Spinal cord (tissue), 9 donors: ENCODE measurements at regions not wholly inside any gene's neighbourhood (a gene's known extent, or its start where the extent isn't known, plus 50 kb on each side); places are given as distances from the start of the nearest gene placed in this dataset.
A peak's percentile ranks its signal among the peaks of the same experiment; 100 is the strongest.
"Not testable (repeated sequence)": the region's sequence is repeated elsewhere in the genome, so short reads cannot be mapped to it uniquely, and the experiment has no call there.

Source experiments
- DNase-seq, 6 donors: peaks; one replicate each; pipeline versions ENCODE4 v3.0.0 to v3.0.0-alpha.2; 2013 to 2015; ENCODE audit warnings: low spot score in 6 of 6, low read depth in 4 of 6
- H3K27ac ChIP-seq: one replicate; pipeline ENCODE4 v1.5.1; 2013; ENCODE audit warnings: low read depth, low read length, control low read depth
- H3K27me3 ChIP-seq: one replicate; pipeline ENCODE4 v1.6.1; 2013; ENCODE audit warnings: low read length; ENCODE audit not compliant: control insufficient read depth, insufficient read depth
- H3K36me3 ChIP-seq: one replicate; pipeline ENCODE4 v1.6.1; 2013; ENCODE audit warnings: low read length; ENCODE audit not compliant: control insufficient read depth, insufficient read depth
- H3K4me1 ChIP-seq: one replicate; pipeline ENCODE4 v1.6.1; 2013; ENCODE audit warnings: low read length; ENCODE audit not compliant: control insufficient read depth, insufficient read depth
- H3K4me3 ChIP-seq: one replicate; pipeline ENCODE4 v1.5.1; 2013; ENCODE audit warnings: low read depth, low read length, control low read depth
- H3K9me3 ChIP-seq: one replicate; pipeline ENCODE4 v1.6.1; 2013; ENCODE audit warnings: low read length; ENCODE audit not compliant: control insufficient read depth, insufficient read depth
- WGBS: methylation state at CpG from one replicate; pipeline ENCODE4 v1.1.5; 2013; ENCODE audit warnings: missing lambda C conversion rate; ENCODE audit not compliant: insufficient coverage; 5-methylcytosine and 5-hydroxymethylcytosine counted together
- donor health status: healthy.

- Histone ChIP-seq H3K4me3 (no peak overlapping the region), H3K27ac (no peak overlapping the region), H3K4me1 (no peaks in the 10 kb centered on the region), H3K36me3 (no peaks in the 10 kb centered on the region), H3K27me3 (no peaks in the 10 kb centered on the region), H3K9me3 (no peaks in the 10 kb centered on the region)
- DNase-seq: no peak
- 93% methylated on average over 4 of the region's 4 CpGs for WGBS
These were observed 154.5 kb upstream of the APC start for GRCh38 chr5:112583166-112583565.

- Histone ChIP-seq H3K27ac (no peak overlapping the region), H3K4me3 (no peak overlapping the region), H3K4me1 (no peaks in the 10 kb centered on the region), H3K9me3 (no peaks in the 10 kb centered on the region), H3K36me3 (no peaks in the 10 kb centered on the region), H3K27me3 (no peaks in the 10 kb centered on the region)
- WGBS: 93% methylated on average over 1 of the region's 2 CpGs
- no peak for DNase-seq
These were observed 152.9 kb upstream of the APC start for GRCh38 chr5:112584781-112585180.

- WGBS: 95% methylated on average over 5 of the region's 8 CpGs
- H3K9me3 ChIP-seq: no peaks in the 10 kb centered on the region
- H3K27ac ChIP-seq: no peak overlapping the region
- H3K36me3 ChIP-seq: no peaks in the 10 kb centered on the region
- no peaks in the 10 kb centered on the region for H3K27me3 ChIP-seq
- no peak overlapping the region for H3K4me3 ChIP-seq
- no peak for DNase-seq
- no peaks in the 10 kb centered on the region for H3K4me1 ChIP-seq
These were observed 151.1 kb upstream of the APC start for GRCh38 chr5:112586596-112587062.

- not testable (repeated sequence) for H3K27me3 ChIP-seq
- WGBS: no CpG with 5 or more reads among the region's 1 CpG
These were observed 146.8 kb upstream of the APC start for GRCh38 chr5:112590858-112591257.

GRCh38 chr5:112594095-112594850, 143.4 kb upstream of the APC start:
- peak overlapping the region; percentile 59 for H3K27ac ChIP-seq

More at GRCh38 chr5:112590858-112591257, 146.8 kb upstream of the APC start:
- not testable (repeated sequence) for H3K36me3 ChIP-seq, H3K9me3 ChIP-seq, DNase-seq, H3K4me1 ChIP-seq, H3K4me3 ChIP-seq, H3K27ac ChIP-seq

GRCh38 chr5:112594941-112595340, 142.7 kb upstream of the APC start:
- peak overlapping the region; percentile 59 for H3K27ac ChIP-seq
- 60% methylated on average over 1 of the region's 1 CpG for WGBS

More at GRCh38 chr5:112594095-112594850, 143.4 kb upstream of the APC start:
- 14% methylated on average over 3 of the region's 6 CpGs for WGBS
- no peaks in the 10 kb centered on the region for H3K27me3 ChIP-seq
- H3K9me3 ChIP-seq: no peaks in the 10 kb centered on the region
- H3K36me3 ChIP-seq: no peaks in the 10 kb centered on the region
- peaks cover 8% of the 10 kb centered on the region for H3K4me1 ChIP-seq
- DNase-seq: peak in 5 of 6 donors; percentile 46 to 95 (median 66)
- no peak overlapping the region for H3K4me3 ChIP-seq

GRCh38 chr5:112597831-112598230, 139.9 kb upstream of the APC start:
- Histone ChIP-seq H3K27ac (no peak overlapping the region), H3K36me3 (no peaks in the 10 kb centered on the region), H3K4me3 (no peak overlapping the region), H3K4me1 (peaks cover 8% of the 10 kb centered on the region), H3K27me3 (no peaks in the 10 kb centered on the region), H3K9me3 (no peaks in the 10 kb centered on the region)
- no peak for DNase-seq
- WGBS: no CpG with 5 or more reads among the region's 1 CpG

More at GRCh38 chr5:112594941-112595340, 142.7 kb upstream of the APC start:
- DNase-seq: no peak
- H3K36me3 ChIP-seq: no peaks in the 10 kb centered on the region
- H3K27me3 ChIP-seq: no peaks in the 10 kb centered on the region
- no peaks in the 10 kb centered on the region for H3K9me3 ChIP-seq
- H3K4me3 ChIP-seq: no peak overlapping the region
- peaks cover 8% of the 10 kb centered on the region for H3K4me1 ChIP-seq

GRCh38 chr5:112600510-112600909, 137.2 kb upstream of the APC start:
- H3K4me1 ChIP-seq, DNase-seq, H3K27ac ChIP-seq, H3K36me3 ChIP-seq, H3K27me3 ChIP-seq, H3K4me3 ChIP-seq, H3K9me3 ChIP-seq: not testable (repeated sequence)
- no CpG with 5 or more reads among the region's 2 CpGs for WGBS

GRCh38 chr5:112604732-112605630, 132.7 kb upstream of the APC start:
- Histone ChIP-seq H3K4me1 (no peaks in the 10 kb centered on the region), H3K36me3 (no peaks in the 10 kb centered on the region), H3K9me3 (no peaks in the 10 kb centered on the region), H3K27me3 (no peaks in the 10 kb centered on the region), H3K27ac (no peak overlapping the region), H3K4me3 (no peak overlapping the region)
- WGBS: 80% methylated on average over 1 of the region's 2 CpGs
- DNase-seq: no peak
